ENCODE measurements at regions not wholly inside any gene's neighbourhood (a gene's known extent, or its start where the extent isn't known, plus 50 kb on each side); places are given as distances from the start of the nearest gene placed in this dataset.

DNA sequence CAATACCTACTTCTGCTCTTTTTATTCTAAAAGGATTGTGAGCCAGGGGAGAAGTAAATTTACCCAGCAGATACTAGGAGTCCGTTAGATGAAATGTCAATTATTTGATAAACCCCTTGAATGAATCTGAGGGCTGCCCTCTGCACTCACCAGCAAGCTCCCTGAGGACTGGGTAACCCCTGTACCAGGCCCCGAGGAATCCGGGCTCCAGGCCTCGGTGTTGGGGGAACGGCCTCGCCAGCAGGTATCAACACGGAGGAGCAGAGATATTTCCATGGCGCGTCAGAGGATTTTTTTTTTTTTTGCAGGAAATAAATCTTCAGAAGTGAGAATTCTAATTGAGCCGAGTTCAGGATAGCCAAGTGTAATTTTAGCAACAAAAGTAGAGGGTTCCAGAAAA is 1408.8 kb downstream of the BRD1 start:
- TF ChIP-seq, protein P1, sequence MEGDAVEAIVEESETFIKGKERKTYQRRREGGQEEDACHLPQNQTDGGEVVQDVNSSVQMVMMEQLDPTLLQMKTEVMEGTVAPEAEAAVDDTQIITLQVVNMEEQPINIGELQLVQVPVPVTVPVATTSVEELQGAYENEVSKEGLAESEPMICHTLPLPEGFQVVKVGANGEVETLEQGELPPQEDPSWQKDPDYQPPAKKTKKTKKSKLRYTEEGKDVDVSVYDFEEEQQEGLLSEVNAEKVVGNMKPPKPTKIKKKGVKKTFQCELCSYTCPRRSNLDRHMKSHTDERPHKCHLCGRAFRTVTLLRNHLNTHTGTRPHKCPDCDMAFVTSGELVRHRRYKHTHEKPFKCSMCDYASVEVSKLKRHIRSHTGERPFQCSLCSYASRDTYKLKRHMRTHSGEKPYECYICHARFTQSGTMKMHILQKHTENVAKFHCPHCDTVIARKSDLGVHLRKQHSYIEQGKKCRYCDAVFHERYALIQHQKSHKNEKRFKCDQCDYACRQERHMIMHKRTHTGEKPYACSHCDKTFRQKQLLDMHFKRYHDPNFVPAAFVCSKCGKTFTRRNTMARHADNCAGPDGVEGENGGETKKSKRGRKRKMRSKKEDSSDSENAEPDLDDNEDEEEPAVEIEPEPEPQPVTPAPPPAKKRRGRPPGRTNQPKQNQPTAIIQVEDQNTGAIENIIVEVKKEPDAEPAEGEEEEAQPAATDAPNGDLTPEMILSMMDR (IDR thresholded peaks at IDR 0.05) = no peak
- TF ChIP-seq POLR2A (IDR thresholded peaks at IDR 0.05) (no peak), EP300 (IDR thresholded peaks at IDR 0.05) (no peak)
